Neural progenitor cell (in vitro differentiated cells): ENCODE measurements at regions not wholly inside any gene's neighbourhood (a gene's known extent, or its start where the extent isn't known, plus 50 kb on each side); places are given as distances from the start of the nearest gene placed in this dataset.
"Not testable (repeated sequence)": the region's sequence is repeated elsewhere in the genome, so short reads cannot be mapped to it uniquely, and the experiment has no call there.

Experiments used
- EZH2 ChIP-seq: fragments of 200-600 bp; sonication (generic); IDR thresholded peaks from 2 replicates; pipeline ENCODE4 v1.6.1; 2017; ENCODE audit warnings: antibody characterized with exemption, mild to moderate bottlenecking, moderate library complexity
- TF ChIP-seq, protein P1 (sequence below): fragments of 200-600 bp; sonication (generic); IDR thresholded peaks from 2 replicates; pipeline ENCODE4 v1.5.1; 2017; ENCODE audit warnings: antibody characterized with exemption, mild to moderate bottlenecking

DNA sequence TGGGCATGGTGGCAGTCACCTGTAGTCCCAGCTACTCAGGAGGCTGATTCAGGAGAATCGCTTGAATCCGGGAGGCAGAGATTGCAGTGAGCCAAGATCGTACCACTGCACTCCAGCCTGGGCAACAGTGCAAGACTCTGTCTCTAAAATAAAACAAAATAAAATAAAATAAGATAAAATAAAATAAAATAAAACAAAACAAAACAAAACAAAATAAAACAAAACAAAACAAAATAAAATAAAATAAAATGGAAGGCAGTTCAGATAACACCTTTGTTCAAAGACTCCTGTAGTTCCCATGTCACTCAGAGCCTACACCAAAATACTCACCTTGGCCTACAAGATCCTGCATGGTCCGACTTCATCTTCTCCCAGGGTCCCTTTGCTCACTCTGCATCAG lies 61.3 kb downstream of the SYF2 start:
- TF ChIP-seq, protein P1, sequence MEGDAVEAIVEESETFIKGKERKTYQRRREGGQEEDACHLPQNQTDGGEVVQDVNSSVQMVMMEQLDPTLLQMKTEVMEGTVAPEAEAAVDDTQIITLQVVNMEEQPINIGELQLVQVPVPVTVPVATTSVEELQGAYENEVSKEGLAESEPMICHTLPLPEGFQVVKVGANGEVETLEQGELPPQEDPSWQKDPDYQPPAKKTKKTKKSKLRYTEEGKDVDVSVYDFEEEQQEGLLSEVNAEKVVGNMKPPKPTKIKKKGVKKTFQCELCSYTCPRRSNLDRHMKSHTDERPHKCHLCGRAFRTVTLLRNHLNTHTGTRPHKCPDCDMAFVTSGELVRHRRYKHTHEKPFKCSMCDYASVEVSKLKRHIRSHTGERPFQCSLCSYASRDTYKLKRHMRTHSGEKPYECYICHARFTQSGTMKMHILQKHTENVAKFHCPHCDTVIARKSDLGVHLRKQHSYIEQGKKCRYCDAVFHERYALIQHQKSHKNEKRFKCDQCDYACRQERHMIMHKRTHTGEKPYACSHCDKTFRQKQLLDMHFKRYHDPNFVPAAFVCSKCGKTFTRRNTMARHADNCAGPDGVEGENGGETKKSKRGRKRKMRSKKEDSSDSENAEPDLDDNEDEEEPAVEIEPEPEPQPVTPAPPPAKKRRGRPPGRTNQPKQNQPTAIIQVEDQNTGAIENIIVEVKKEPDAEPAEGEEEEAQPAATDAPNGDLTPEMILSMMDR, result not testable (repeated sequence)
- TF ChIP-seq EZH2, result not testable (repeated sequence)
